ENCODE measurements at regions not wholly inside any gene's neighbourhood (a gene's known extent, or its start where the extent isn't known, plus 50 kb on each side); places are given as distances from the start of the nearest gene placed in this dataset.

GRCh38 chr2:144944546-144945220 lies 424.8 kb upstream of the ZEB2 start:
- no peak for TF ChIP-seq CTCF (IDR thresholded peaks at IDR 0.05)
- TF ChIP-seq POLR2A (IDR thresholded peaks at IDR 0.05): no peak
